ENCODE measurements at regions not wholly inside any gene's neighbourhood (a gene's known extent, or its start where the extent isn't known, plus 50 kb on each side); places are given as distances from the start of the nearest gene placed in this dataset.

DNA sequence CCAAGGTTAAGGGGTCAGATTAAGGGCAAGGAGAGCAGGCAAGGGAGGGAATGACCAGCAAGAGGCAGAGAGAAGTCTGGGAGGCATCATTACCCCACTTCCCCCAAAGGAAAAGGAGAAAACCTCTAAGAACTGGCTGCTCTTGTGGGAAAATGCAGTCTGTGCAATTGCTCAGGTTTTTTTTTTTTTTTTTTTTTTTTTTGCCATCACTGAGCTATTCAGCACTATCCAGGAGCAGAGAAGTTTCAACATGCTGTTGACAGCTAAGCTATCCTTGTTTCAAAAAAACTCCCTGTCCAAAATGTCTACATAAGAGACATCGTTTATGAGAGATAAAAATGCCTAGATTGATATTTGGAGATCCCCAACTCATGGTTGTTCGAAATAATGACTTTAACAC, 345.4 kb downstream of the TDRD15 start:
- TF ChIP-seq, protein P1, sequence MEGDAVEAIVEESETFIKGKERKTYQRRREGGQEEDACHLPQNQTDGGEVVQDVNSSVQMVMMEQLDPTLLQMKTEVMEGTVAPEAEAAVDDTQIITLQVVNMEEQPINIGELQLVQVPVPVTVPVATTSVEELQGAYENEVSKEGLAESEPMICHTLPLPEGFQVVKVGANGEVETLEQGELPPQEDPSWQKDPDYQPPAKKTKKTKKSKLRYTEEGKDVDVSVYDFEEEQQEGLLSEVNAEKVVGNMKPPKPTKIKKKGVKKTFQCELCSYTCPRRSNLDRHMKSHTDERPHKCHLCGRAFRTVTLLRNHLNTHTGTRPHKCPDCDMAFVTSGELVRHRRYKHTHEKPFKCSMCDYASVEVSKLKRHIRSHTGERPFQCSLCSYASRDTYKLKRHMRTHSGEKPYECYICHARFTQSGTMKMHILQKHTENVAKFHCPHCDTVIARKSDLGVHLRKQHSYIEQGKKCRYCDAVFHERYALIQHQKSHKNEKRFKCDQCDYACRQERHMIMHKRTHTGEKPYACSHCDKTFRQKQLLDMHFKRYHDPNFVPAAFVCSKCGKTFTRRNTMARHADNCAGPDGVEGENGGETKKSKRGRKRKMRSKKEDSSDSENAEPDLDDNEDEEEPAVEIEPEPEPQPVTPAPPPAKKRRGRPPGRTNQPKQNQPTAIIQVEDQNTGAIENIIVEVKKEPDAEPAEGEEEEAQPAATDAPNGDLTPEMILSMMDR (IDR thresholded peaks at IDR 0.05): no peak
- TF ChIP-seq POLR2A (IDR thresholded peaks at IDR 0.05) (no peak), POLR2AphosphoS5 (IDR thresholded peaks at IDR 0.05; ENCODE audit: insufficient read depth in 1 of 2, low read depth in 1 of 2) (no peak)

All from vagina (tissue), 2 donors.